GM18499 (cell line): ENCODE measurements at regions not wholly inside any gene's neighbourhood (a gene's known extent, or its start where the extent isn't known, plus 50 kb on each side); places are given as distances from the start of the nearest gene placed in this dataset.
A peak's percentile ranks its signal among the peaks of the same experiment; 100 is the strongest.

Source experiments
- ATAC-seq: cut with Tn5 transposase; IDR thresholded peaks from one replicate; pipeline ENCODE4 v1.9.1; 2021; ENCODE audit warnings: moderate number of reproducible peaks; ENCODE audit not compliant: insufficient read depth, unreplicated experiment

GRCh38 chr3:152516216-152516615 is 247.5 kb downstream of the MBNL1 start:
- no peak for ATAC-seq

- no peak for ATAC-seq
Measured at GRCh38 chr3:152517502-152517901, 248.8 kb downstream of the MBNL1 start.

- no peak for ATAC-seq
Measured at GRCh38 chr3:152518346-152518745, 249.6 kb downstream of the MBNL1 start.

GRCh38 chr3:152519376-152519775 is 250.6 kb downstream of the MBNL1 start:
- ATAC-seq, result peak; percentile 53

GRCh38 chr3:152522036-152522435 is 253.3 kb downstream of the MBNL1 start:
- no peak for ATAC-seq

- ATAC-seq, result no peak
Measured at GRCh38 chr3:152524198-152525140, 255.7 kb downstream of the MBNL1 start.

- no peak for ATAC-seq
Measured at GRCh38 chr3:152531717-152532116, 263.0 kb downstream of the MBNL1 start.

- ATAC-seq, result no peak
Measured at GRCh38 chr3:152538518-152538917, 269.8 kb downstream of the MBNL1 start.

GRCh38 chr3:152539191-152539764 is 270.5 kb downstream of the MBNL1 start:
- no peak for ATAC-seq

- ATAC-seq, result no peak
Measured at GRCh38 chr3:152540120-152540519, 271.4 kb downstream of the MBNL1 start.

- ATAC-seq, result no peak
Measured at GRCh38 chr3:152547153-152547552, 278.4 kb downstream of the MBNL1 start.

- ATAC-seq, result no peak
Measured at GRCh38 chr3:152549263-152549662, 280.5 kb downstream of the MBNL1 start.

GRCh38 chr3:152550284-152550683 is 281.6 kb downstream of the MBNL1 start:
- no peak for ATAC-seq

- no peak for ATAC-seq
Measured at GRCh38 chr3:152554980-152555379, 280.0 kb upstream of the P2RY1 start.

GRCh38 chr3:152555666-152556291 is 279.2 kb upstream of the P2RY1 start:
- no peak for ATAC-seq

GRCh38 chr3:152556731-152557254 is 278.1 kb upstream of the P2RY1 start:
- peak; percentile 52 for ATAC-seq

- peak; percentile 34 for ATAC-seq
Measured at GRCh38 chr3:152557302-152557999, 277.5 kb upstream of the P2RY1 start.

GRCh38 chr3:152558386-152558785 is 276.5 kb upstream of the P2RY1 start:
- ATAC-seq, result no peak

- ATAC-seq, result no peak
Measured at GRCh38 chr3:152559246-152559645, 275.7 kb upstream of the P2RY1 start.

- no peak for ATAC-seq
Measured at GRCh38 chr3:152564459-152564858, 270.5 kb upstream of the P2RY1 start.
